A673 (cell line): ENCODE measurements at regions not wholly inside any gene's neighbourhood (a gene's known extent, or its start where the extent isn't known, plus 50 kb on each side); places are given as distances from the start of the nearest gene placed in this dataset.

Source experiments
- EZH2 ChIP-seq: fragments of 200-600 bp; sonication (generic); IDR thresholded peaks from 2 replicates; pipeline ENCODE4 v1.6.1; 2017; ENCODE audit warnings: borderline replicate concordance, low read depth, mild to moderate bottlenecking, mixed read lengths, antibody characterized with exemption, low read length; ENCODE audit not compliant: poor library complexity, severe bottlenecking
- TF ChIP-seq, protein P1 (sequence below): fragments of 300-800, 200-600 bp; sonication (generic); conservative IDR thresholded peaks from 2 replicates; pipeline ENCODE4 v1.5.1; 2017; ENCODE audit warnings: low read depth, mild to moderate bottlenecking, antibody characterized with exemption, low read length, moderate library complexity, mixed read lengths

DNA sequence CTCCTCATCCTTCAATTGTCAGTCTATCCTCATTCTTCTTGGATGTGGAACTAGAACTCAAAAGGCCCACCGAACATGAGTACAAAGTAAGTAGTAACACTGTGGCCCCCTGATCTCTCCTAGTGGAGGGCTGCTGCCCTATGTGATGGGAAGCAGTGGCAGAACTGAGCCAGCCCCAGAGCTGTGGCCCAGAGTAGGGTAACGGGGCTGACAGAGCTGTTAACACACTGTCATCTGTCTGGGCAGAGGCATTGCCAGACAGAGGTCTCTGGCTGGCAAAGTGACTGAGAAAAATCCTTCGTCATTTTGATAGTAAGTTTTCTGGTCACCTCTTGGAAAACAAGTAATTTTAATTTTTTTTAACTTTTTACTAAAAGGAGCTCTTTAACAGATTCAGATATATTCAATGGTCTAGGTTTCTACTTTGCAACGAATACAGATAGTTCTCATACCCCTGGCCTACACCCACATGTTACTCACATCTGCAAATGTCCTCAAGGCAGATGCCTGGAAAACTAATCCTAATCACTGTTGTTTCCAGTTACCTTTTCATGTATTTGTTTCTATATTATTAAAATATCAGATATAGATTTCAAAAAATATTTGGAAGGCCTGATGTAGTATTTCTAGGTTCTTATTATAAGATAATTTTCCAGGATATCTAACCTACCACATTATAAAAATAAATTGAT lies 588.7 kb downstream of the CPS1 start:
- TF ChIP-seq, protein P1, sequence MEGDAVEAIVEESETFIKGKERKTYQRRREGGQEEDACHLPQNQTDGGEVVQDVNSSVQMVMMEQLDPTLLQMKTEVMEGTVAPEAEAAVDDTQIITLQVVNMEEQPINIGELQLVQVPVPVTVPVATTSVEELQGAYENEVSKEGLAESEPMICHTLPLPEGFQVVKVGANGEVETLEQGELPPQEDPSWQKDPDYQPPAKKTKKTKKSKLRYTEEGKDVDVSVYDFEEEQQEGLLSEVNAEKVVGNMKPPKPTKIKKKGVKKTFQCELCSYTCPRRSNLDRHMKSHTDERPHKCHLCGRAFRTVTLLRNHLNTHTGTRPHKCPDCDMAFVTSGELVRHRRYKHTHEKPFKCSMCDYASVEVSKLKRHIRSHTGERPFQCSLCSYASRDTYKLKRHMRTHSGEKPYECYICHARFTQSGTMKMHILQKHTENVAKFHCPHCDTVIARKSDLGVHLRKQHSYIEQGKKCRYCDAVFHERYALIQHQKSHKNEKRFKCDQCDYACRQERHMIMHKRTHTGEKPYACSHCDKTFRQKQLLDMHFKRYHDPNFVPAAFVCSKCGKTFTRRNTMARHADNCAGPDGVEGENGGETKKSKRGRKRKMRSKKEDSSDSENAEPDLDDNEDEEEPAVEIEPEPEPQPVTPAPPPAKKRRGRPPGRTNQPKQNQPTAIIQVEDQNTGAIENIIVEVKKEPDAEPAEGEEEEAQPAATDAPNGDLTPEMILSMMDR, result no peak
- TF ChIP-seq EZH2, result no peak
